ENCODE measurements at regions not wholly inside any gene's neighbourhood (a gene's known extent, or its start where the extent isn't known, plus 50 kb on each side); places are given as distances from the start of the nearest gene placed in this dataset.

DNA sequence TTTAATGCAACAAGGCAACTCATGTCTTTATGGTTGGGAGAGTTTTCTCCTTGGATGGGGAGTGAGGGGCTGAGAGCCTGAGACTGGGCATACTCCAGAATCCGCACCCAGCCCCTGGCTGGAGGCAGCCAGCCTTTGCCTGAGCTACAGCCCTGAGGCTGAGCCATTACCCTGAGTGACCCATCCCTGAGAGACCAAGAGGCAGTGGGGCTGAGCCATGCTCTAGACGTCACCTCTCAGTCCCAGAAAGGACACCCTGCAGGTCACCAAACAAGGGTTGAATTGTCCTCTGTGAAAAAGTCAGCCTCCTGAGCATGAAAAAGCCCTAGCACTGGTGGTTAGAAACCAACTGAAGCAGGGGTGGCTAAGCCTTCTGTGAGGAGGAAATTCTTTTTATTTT lies 151.2 kb upstream of the GATB start:
- no peaks in the 10 kb centered on the region for H3K79me2 ChIP-seq (ENCODE audit: control insufficient read depth, low read length)
- no peaks in the 10 kb centered on the region for H3K9me2 ChIP-seq (replicated peaks; ENCODE audit: control insufficient read depth, low read length)
- TF ChIP-seq, protein P1, sequence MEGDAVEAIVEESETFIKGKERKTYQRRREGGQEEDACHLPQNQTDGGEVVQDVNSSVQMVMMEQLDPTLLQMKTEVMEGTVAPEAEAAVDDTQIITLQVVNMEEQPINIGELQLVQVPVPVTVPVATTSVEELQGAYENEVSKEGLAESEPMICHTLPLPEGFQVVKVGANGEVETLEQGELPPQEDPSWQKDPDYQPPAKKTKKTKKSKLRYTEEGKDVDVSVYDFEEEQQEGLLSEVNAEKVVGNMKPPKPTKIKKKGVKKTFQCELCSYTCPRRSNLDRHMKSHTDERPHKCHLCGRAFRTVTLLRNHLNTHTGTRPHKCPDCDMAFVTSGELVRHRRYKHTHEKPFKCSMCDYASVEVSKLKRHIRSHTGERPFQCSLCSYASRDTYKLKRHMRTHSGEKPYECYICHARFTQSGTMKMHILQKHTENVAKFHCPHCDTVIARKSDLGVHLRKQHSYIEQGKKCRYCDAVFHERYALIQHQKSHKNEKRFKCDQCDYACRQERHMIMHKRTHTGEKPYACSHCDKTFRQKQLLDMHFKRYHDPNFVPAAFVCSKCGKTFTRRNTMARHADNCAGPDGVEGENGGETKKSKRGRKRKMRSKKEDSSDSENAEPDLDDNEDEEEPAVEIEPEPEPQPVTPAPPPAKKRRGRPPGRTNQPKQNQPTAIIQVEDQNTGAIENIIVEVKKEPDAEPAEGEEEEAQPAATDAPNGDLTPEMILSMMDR (IDR thresholded peaks at IDR 0.05; ENCODE audit: low read depth, low read length, poor library complexity, severe bottlenecking), result no peak
- TF ChIP-seq EZH2phosphoT487 (IDR thresholded peaks at IDR 0.05; ENCODE audit: borderline replicate concordance, low read length), result no peak
- H3K36me3 ChIP-seq (ENCODE audit: control insufficient read depth, low read length), result no peaks in the 10 kb centered on the region
- H4K20me1 ChIP-seq (ENCODE audit: control insufficient read depth, insufficient read depth, low read depth, low read length), result no peaks in the 10 kb centered on the region
- H3K9me3 ChIP-seq (ENCODE audit: control insufficient read depth, insufficient read depth, low read length), result no peaks in the 10 kb centered on the region
- no peak overlapping the region for H3K4me3 ChIP-seq (ENCODE audit: low read length)
- H3K4me2 ChIP-seq (ENCODE audit: low read length), result no peak overlapping the region
- no peaks in the 10 kb centered on the region for H3F3A ChIP-seq (ENCODE audit: control insufficient read depth, insufficient read depth)
- H3K27ac ChIP-seq (ENCODE audit: low read depth, low read length), result no peak overlapping the region
- H3K27me3 ChIP-seq (ENCODE audit: control insufficient read depth, low read length), result no peaks in the 10 kb centered on the region
- H3K4me1 ChIP-seq (ENCODE audit: control insufficient read depth, low read length), result no peaks in the 10 kb centered on the region

DNA sequence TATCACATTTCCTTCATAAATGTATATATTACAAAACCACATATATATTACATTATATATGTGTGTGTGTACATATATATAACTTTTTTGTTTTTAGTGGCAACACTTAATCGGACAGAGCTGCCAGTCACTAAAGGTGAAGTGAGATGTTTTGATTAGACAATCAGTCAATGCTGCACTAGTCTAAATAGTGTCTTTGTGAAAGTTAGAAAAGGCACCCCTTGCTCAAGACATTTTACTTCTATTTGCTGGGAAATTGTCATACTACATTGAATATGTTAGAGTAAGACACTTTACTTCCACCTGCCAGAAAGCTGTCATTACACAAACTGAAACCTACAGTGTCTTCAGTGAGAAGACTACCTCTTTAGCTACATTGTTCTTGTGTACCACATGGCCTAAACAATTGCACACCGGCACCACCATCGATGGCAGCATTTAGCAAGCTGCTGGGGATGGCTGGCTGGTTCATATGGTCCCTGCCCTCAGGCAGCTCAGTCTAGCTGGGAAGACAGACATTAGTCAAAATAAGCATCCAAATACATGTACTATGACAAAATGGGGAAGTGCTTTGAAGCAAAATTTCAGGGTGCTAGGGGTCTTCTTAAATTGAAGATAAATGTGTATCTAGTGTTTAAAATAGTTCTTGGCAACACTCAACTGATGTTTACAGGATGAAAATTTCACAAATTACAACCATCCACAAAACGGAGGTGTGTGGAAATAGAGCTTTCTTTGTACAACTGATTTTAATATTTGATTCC lies 148.1 kb upstream of the GATB start:
- Histone ChIP-seq H3K4me1 (ENCODE audit: control insufficient read depth, low read length) (no peaks in the 10 kb centered on the region), H3K9me2 (replicated peaks; ENCODE audit: control insufficient read depth, low read length) (no peaks in the 10 kb centered on the region), H3K4me2 (ENCODE audit: low read length) (no peak overlapping the region), H3K9me3 (ENCODE audit: control insufficient read depth, insufficient read depth, low read length) (no peaks in the 10 kb centered on the region), H3K4me3 (ENCODE audit: low read length) (no peak overlapping the region), H3K79me2 (ENCODE audit: control insufficient read depth, low read length) (no peaks in the 10 kb centered on the region), H3K27ac (ENCODE audit: low read depth, low read length) (no peak overlapping the region), H3K27me3 (ENCODE audit: control insufficient read depth, low read length) (no peaks in the 10 kb centered on the region; the same call in 1 of the 2 replicates), H4K20me1 (ENCODE audit: control insufficient read depth, insufficient read depth, low read depth, low read length) (no peaks in the 10 kb centered on the region), H3F3A (ENCODE audit: control insufficient read depth, insufficient read depth) (no peaks in the 10 kb centered on the region), H3K36me3 (ENCODE audit: control insufficient read depth, low read length) (no peaks in the 10 kb centered on the region)
- no peak for TF ChIP-seq EZH2phosphoT487 (IDR thresholded peaks at IDR 0.05; ENCODE audit: borderline replicate concordance, low read length)
- TF ChIP-seq, protein P1 (IDR thresholded peaks at IDR 0.05; ENCODE audit: low read depth, low read length, poor library complexity, severe bottlenecking), result no peak

DNA sequence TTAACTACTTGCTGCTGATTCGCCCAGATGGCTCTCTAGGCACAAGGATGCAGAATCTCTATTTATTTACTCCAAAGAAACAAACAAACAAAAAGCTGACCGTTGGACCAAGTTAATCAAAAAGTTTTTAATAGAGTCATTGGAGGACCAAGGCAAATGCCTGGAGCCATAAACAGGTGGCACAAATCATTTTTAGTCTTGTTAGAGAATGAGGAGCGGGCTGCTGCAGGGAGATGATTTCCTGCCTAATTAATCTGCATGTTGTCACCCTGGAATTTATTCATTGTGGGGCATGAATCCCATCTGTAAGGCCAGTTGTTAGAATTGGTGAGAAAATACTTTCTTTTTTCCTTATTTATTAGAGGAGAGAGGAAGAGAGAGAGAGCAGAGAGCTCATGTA lies 147.4 kb upstream of the GATB start:
- Histone ChIP-seq H3K4me2 (ENCODE audit: low read length) (no peak overlapping the region), H3K27me3 (ENCODE audit: control insufficient read depth, low read length) (no peaks in the 10 kb centered on the region; the same call in 1 of the 2 replicates), H3K9me3 (ENCODE audit: control insufficient read depth, insufficient read depth, low read length) (no peaks in the 10 kb centered on the region), H3K36me3 (ENCODE audit: control insufficient read depth, low read length) (no peaks in the 10 kb centered on the region), H4K20me1 (ENCODE audit: control insufficient read depth, insufficient read depth, low read depth, low read length) (no peaks in the 10 kb centered on the region), H3K4me1 (ENCODE audit: control insufficient read depth, low read length) (no peaks in the 10 kb centered on the region), H3K9me2 (replicated peaks; ENCODE audit: control insufficient read depth, low read length) (no peaks in the 10 kb centered on the region), H3K4me3 (ENCODE audit: low read length) (no peak overlapping the region), H3K27ac (ENCODE audit: low read depth, low read length) (no peak overlapping the region), H3F3A (ENCODE audit: control insufficient read depth, insufficient read depth) (no peaks in the 10 kb centered on the region), H3K79me2 (ENCODE audit: control insufficient read depth, low read length) (no peaks in the 10 kb centered on the region)
- TF ChIP-seq, protein P1 (IDR thresholded peaks at IDR 0.05; ENCODE audit: low read depth, low read length, poor library complexity, severe bottlenecking), result no peak
- no peak for TF ChIP-seq EZH2phosphoT487 (IDR thresholded peaks at IDR 0.05; ENCODE audit: borderline replicate concordance, low read length)

Data from DOHH2 (cell line).